HepG2 (cell line): ENCODE measurements at regions not wholly inside any gene's neighbourhood (a gene's known extent, or its start where the extent isn't known, plus 50 kb on each side); places are given as distances from the start of the nearest gene placed in this dataset.
"Not testable (repeated sequence)": the region's sequence is repeated elsewhere in the genome, so short reads cannot be mapped to it uniquely, and the experiment has no call there.

Experiments used
- ATAC-seq: fragments of 200-7000 bp; cut with Tn5 transposase; 3 replicates; pipeline ENCODE4 v1.9.1; 2020; ENCODE audit warnings: mild to moderate bottlenecking, moderate library complexity
- BruUV-seq: library from RNA; stranded (reverse); fragments of 400-500 nt; replicated peaks from 2 replicates; lab custom pipeline; 2021; lab: Mats Ljungman, UMichigan
- CTCF ChIA-PET: fragments of 300-600 bp; formaldehyde crosslinking; extraction: SDS; loops from one replicate; lab custom pipeline; 2021; ENCODE audit warnings: low total read pairs, inconsistent platforms, low intra/inter-chr PET ratio; lab: Yijun Ruan, JAX
- POLR2A ChIA-PET: fragments of 350-600 bp; sonication (Branson Sonifier 250); formaldehyde crosslinking; loops from one replicate; lab custom pipeline; 2020; ENCODE audit warnings: antibody characterized with exemption, inconsistent platforms; lab: Yijun Ruan, JAX
- DNase-seq: peaks from one replicate; pipeline ENCODE4 v3.0.0-alpha.2; 2015; ENCODE audit warnings: low spot score
- FAIRE-seq: peaks from 3 replicates; lab custom pipeline; 2011; peaks lifted over from hg19 to GRCh38; lab: Jason Lieb, UNC
- H2AFZ ChIP-seq: one replicate; pipeline ENCODE4 v1.6.1; 2011; ENCODE audit warnings: low read length, inconsistent platforms
- H3K27ac ChIP-seq: fragments of 300-600 bp; 3 replicates; pipeline ENCODE4 v1.8.0; 2011; ENCODE audit warnings: mixed run types, mild to moderate bottlenecking, mixed read lengths, low read length, inconsistent platforms; ENCODE audit not compliant: insufficient read depth; ENCODE audit errors: extremely low read length
- H3K27me3 ChIP-seq, 2 experiments: fragments of 200-600 bp in 1 of 2; 2 replicates in 1 of 2; 3 replicates in 1 of 2; pipeline versions ENCODE4 v1.6.0 to v1.8.0; 2011; ENCODE audit warnings: low read length in 2 of 2, mild to moderate bottlenecking in 2 of 2, moderate library complexity in 2 of 2, inconsistent platforms in 1 of 2; ENCODE audit not compliant: insufficient read depth in 2 of 2, control insufficient read depth in 1 of 2
- H3K36me3 ChIP-seq, 2 experiments: fragments of 200-600 bp in 1 of 2; replicated peaks in 1 of 2; 2 replicates in 1 of 2; 3 replicates in 1 of 2; pipeline versions ENCODE4 v1.5.1 to v1.8.0; 2011; ENCODE audit warnings: low read length in 2 of 2, inconsistent platforms in 1 of 2; ENCODE audit not compliant: insufficient read depth in 2 of 2, control insufficient read depth in 1 of 2
- H3K4me1 ChIP-seq: 2 replicates; pipeline ENCODE4 v1.5.1; 2012; ENCODE audit warnings: low read length, inconsistent platforms; ENCODE audit not compliant: insufficient read depth
- H3K4me2 ChIP-seq: 2 replicates; pipeline ENCODE4 v1.6.0; 2011; ENCODE audit warnings: low read depth, low read length, inconsistent platforms
- H3K4me3 ChIP-seq, 3 experiments: fragments of 200-600 bp in 1 of 3; sonication (generic), shearing (Covaris generic) in 1 of 3; replicated peaks in 1 of 3; 2 replicates each; pipeline ENCODE4 v1.5.1; 2011 to 2016; ENCODE audit warnings: low read length in 3 of 3, inconsistent platforms in 2 of 3, low read depth in 2 of 3, mild to moderate bottlenecking in 2 of 3, control low read depth in 1 of 3, mixed read lengths in 1 of 3; ENCODE audit not compliant: insufficient read depth in 1 of 3
- H3K79me2 ChIP-seq: one replicate; pipeline ENCODE4 v1.6.1; 2011; ENCODE audit warnings: low read length, inconsistent platforms; ENCODE audit not compliant: insufficient read depth
- H3K9ac ChIP-seq: 2 replicates; pipeline ENCODE4 v1.6.0; 2011; ENCODE audit warnings: mild to moderate bottlenecking, low read depth, low read length, inconsistent platforms; ENCODE audit not compliant: insufficient read depth
- H3K9me3 ChIP-seq: 2 replicates; pipeline ENCODE4 v1.5.1; 2012; ENCODE audit warnings: mild to moderate bottlenecking, low read length
- H4K20me1 ChIP-seq: 2 replicates; pipeline ENCODE4 v1.6.0; 2011; ENCODE audit warnings: inconsistent platforms, mild to moderate bottlenecking, low read length, moderate library complexity; ENCODE audit not compliant: insufficient read depth
- WGBS: methylation state at CpG from one replicate; pipeline ENCODE4 v1.1.6; 2017; ENCODE audit warnings: low lambda C conversion rate; 5-methylcytosine and 5-hydroxymethylcytosine counted together
- in situ Hi-C: cut with HindIII; loops from 2 replicates; pipeline ENCODE4 v1.10.0; 2017; ENCODE audit warnings: low pct_unique_long_range_greater_than_20kb; ENCODE audit not compliant: extremely low pct_ligation_motif_present
- intact Hi-C: fragments of 100-400 bp; cut with micrococcal nuclease; formaldehyde crosslinking; loops from one replicate; pipeline ENCODE4 v1.10.0; 2022; ENCODE audit not compliant: unreplicated experiment
- TF ChIP-seq, protein P1 (sequence below): sonication (generic); formaldehyde crosslinking; IDR thresholded peaks from 2 replicates; pipeline ENCODE4 v1.5.1; 2020; ENCODE audit warnings: mild to moderate bottlenecking, missing genetic modification reagents, moderate library complexity

DNA sequence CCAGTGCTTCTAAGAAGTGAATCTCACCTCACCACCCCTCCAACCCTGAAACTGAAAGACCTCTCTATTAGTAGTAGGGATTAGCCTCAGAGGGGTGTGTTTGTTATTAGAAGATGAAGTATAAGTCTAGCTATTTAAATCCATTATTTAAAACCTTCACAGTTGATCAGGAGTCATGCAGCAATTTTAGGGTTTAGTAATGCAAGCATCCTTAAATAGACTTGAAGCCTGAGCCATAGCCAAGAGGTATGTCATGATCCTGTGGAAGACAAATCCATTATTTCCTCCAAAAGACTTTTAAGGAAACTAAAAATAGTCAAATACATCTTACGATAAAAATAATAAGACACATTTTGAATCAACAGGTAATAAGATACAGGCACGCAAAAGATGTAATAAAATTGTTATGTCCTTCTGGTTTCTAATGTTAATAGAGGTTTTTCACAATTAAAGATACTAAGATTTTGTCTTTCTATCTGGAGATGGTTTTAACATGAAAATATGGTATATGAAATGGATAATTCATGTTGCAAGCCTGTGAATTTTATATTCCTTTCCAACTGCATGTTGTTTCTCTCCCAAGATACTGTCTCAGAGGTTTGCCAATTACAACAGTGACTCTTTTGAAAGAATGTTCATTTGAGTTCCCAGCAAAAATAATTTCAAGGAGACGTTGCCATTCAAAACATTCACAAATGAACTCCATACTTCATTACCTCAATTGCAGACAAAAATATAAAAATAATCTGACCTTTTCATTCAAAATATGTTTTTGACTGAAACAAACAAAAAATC lies 68.0 kb downstream of the LUZP4 start:
- no peak overlapping the region for H3K27ac ChIP-seq
- H3K27me3 ChIP-seq: no peaks in the 10 kb centered on the region
- H2AFZ ChIP-seq: no peak overlapping the region
- intact Hi-C loops (no loop called here), in situ Hi-C loops (no loop called here)
- H3K36me3 ChIP-seq: no peaks in the 10 kb centered on the region
- CTCF ChIA-PET: no interaction called here
- no peak for ATAC-seq
- no TSS peak for BruUV-seq
- no peak for FAIRE-seq
- no peaks in the 10 kb centered on the region for H3K9me3 ChIP-seq
- no peak for DNase-seq
- WGBS: 95% methylated on average over 3 of the region's 3 CpGs
- TF ChIP-seq, protein P1, sequence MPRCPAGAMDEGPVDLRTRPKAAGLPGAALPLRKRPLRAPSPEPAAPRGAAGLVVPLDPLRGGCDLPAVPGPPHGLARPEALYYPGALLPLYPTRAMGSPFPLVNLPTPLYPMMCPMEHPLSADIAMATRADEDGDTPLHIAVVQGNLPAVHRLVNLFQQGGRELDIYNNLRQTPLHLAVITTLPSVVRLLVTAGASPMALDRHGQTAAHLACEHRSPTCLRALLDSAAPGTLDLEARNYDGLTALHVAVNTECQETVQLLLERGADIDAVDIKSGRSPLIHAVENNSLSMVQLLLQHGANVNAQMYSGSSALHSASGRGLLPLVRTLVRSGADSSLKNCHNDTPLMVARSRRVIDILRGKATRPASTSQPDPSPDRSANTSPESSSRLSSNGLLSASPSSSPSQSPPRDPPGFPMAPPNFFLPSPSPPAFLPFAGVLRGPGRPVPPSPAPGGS (CRISPR knock-in tag): no peak
- H3K79me2 ChIP-seq: no peaks in the 10 kb centered on the region
- POLR2A ChIA-PET: no interaction called here
- H4K20me1 ChIP-seq: no peaks in the 10 kb centered on the region
- no peak overlapping the region for H3K4me3 ChIP-seq
- H3K4me1 ChIP-seq: peaks cover 6% of the 10 kb centered on the region; the same call in 1 of the 2 replicates
- H3K4me2 ChIP-seq: no peak overlapping the region
- H3K9ac ChIP-seq: no peak overlapping the region

DNA sequence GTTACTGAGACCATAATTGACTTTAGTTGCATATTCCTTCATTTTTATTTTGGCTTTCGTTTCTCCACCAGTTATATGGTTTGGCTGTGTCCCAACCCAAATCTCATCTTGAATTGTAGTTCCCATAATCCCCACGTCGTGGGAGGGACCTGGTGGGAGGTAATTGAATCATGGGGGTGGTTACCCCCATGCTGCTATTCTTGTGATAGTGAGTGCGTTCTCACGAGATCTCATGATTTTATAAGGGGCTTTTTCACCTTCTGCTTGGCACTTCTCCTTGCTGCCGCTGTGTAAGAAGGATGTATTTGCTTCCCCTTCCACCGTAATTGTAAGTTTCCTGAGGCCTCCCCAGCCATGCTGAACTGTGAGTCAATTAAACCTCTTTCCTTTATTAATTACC lies 70.0 kb downstream of the LUZP4 start:
- H4K20me1 ChIP-seq, in situ Hi-C loops, H3K79me2 ChIP-seq, ATAC-seq, H3K9ac ChIP-seq, DNase-seq, FAIRE-seq, H3K4me2 ChIP-seq, H3K27me3 ChIP-seq, CTCF ChIA-PET, H3K9me3 ChIP-seq, H3K4me3 ChIP-seq, H2AFZ ChIP-seq, intact Hi-C loops, BruUV-seq, POLR2A ChIA-PET, H3K27ac ChIP-seq, H3K36me3 ChIP-seq: not testable (repeated sequence)
- H3K4me1 ChIP-seq: peaks cover 19% of the 10 kb centered on the region
- 86% methylated on average over 7 of the region's 7 CpGs for WGBS
